ENCODE measurements at regions not wholly inside any gene's neighbourhood (a gene's known extent, or its start where the extent isn't known, plus 50 kb on each side); places are given as distances from the start of the nearest gene placed in this dataset.

- no peak for DNase-seq
- TF ChIP-seq CTCF (IDR thresholded peaks at IDR 0.05) (no peak), POLR2A (IDR thresholded peaks at IDR 0.05) (no peak)
- Histone ChIP-seq H3K9me3 (no peaks in the 10 kb centered on the region), H3K27me3 (no peaks in the 10 kb centered on the region), H3K36me3 (no peaks in the 10 kb centered on the region), H3K4me1 (no peaks in the 10 kb centered on the region), H3K4me3 (replicated peaks in 1 of 3) (no peak overlapping the region), H3K27ac (no peak overlapping the region)
- 89% methylated on average over 2 of the region's 2 CpGs for WGBS, 2 donors
- intact Hi-C loops (cut with DNase I): no loop called here
Measured at GRCh38 chr14:43207189-43207588, 1299.9 kb downstream of the FSCB start.

GRCh38 chr14:43204816-43205215, 1302.3 kb downstream of the FSCB start:
- no peak for DNase-seq
- no peak overlapping the region for H3K27ac ChIP-seq
- 49 to 59% methylated on average over 2 of the region's 2 CpGs for WGBS, 2 donors
- intact Hi-C loops (cut with DNase I): no loop called here
- no peaks in the 10 kb centered on the region for H3K4me1 ChIP-seq
- TF ChIP-seq CTCF (IDR thresholded peaks at IDR 0.05) (no peak), POLR2A (IDR thresholded peaks at IDR 0.05) (no peak)
- no peaks in the 10 kb centered on the region for H3K9me3 ChIP-seq
- no peaks in the 10 kb centered on the region for H3K27me3 ChIP-seq
- H3K4me3 ChIP-seq (replicated peaks in 1 of 3): no peak overlapping the region
- H3K36me3 ChIP-seq: no peaks in the 10 kb centered on the region

- Histone ChIP-seq H3K27ac (no peak overlapping the region), H3K4me3 (replicated peaks in 1 of 3) (no peak overlapping the region), H3K4me1 (no peaks in the 10 kb centered on the region), H3K9me3 (peaks cover 4% of the 10 kb centered on the region), H3K36me3 (no peaks in the 10 kb centered on the region), H3K27me3 (no peaks in the 10 kb centered on the region)
- DNase-seq: no peak
- 78 to 84% methylated on average over 1 of the region's 1 CpG for WGBS, 2 donors
- TF ChIP-seq POLR2A (IDR thresholded peaks at IDR 0.05): no peak
- TF ChIP-seq CTCF (IDR thresholded peaks at IDR 0.05): no peak
- intact Hi-C loops (cut with DNase I): no loop called here
Measured at GRCh38 chr14:43200519-43200918, 1306.6 kb downstream of the FSCB start.

GRCh38 chr14:43198465-43198864, 1308.6 kb downstream of the FSCB start:
- WGBS, 2 donors: 84% methylated on average over 2 of the region's 2 CpGs
- intact Hi-C loops (cut with DNase I): no loop called here
- no peaks in the 10 kb centered on the region for H3K4me1 ChIP-seq

GRCh38 chr14:43184540-43184939, 1322.5 kb downstream of the FSCB start:
- intact Hi-C loops (cut with DNase I): no loop called here

More at GRCh38 chr14:43198465-43198864, 1308.6 kb downstream of the FSCB start:
- H3K9me3 ChIP-seq: peaks cover 4% of the 10 kb centered on the region
- no peaks in the 10 kb centered on the region for H3K27me3 ChIP-seq
- H3K36me3 ChIP-seq: no peaks in the 10 kb centered on the region
- no peak overlapping the region for H3K4me3 ChIP-seq (replicated peaks in 1 of 3)
- no peak for TF ChIP-seq POLR2A (IDR thresholded peaks at IDR 0.05)
- TF ChIP-seq CTCF (IDR thresholded peaks at IDR 0.05): no peak
- no peak for DNase-seq
- H3K27ac ChIP-seq: no peak overlapping the region

More at GRCh38 chr14:43184540-43184939, 1322.5 kb downstream of the FSCB start:
- no peak overlapping the region for H3K4me3 ChIP-seq (replicated peaks in 1 of 3)
- DNase-seq: no peak
- H3K27ac ChIP-seq: no peak overlapping the region
- no peaks in the 10 kb centered on the region for H3K9me3 ChIP-seq
- H3K36me3 ChIP-seq: no peaks in the 10 kb centered on the region
- TF ChIP-seq CTCF (IDR thresholded peaks at IDR 0.05): no peak
- TF ChIP-seq POLR2A (IDR thresholded peaks at IDR 0.05): no peak
- WGBS, 2 donors: 90 to 96% methylated on average over 3 of the region's 3 CpGs
- no peaks in the 10 kb centered on the region for H3K4me1 ChIP-seq
- no peaks in the 10 kb centered on the region for H3K27me3 ChIP-seq

All from thyroid gland (tissue), 4 donors.